Left cardiac atrium (tissue), 4 donors: ENCODE measurements at regions not wholly inside any gene's neighbourhood (a gene's known extent, or its start where the extent isn't known, plus 50 kb on each side); places are given as distances from the start of the nearest gene placed in this dataset.
"Not testable (repeated sequence)": the region's sequence is repeated elsewhere in the genome, so short reads cannot be mapped to it uniquely, and the experiment has no call there.

Experiments
- ATAC-seq, 2 donors: fragments of 200-7000 bp; cut with Tn5 transposase; one replicate each; pipeline ENCODE4 v1.9.1; 2020; ENCODE audit warnings: mild to moderate bottlenecking in 2 of 2, moderate library complexity in 2 of 2
- DNase-seq: peaks from one replicate; pipeline ENCODE4 v3.0.0-alpha.2; 2020
- intact Hi-C, 2 donors: fragments of 100-400 bp; cut with DNase I; formaldehyde crosslinking; loops; one replicate each; pipeline versions ENCODE4 v1.14.1 to v1.15.1; 2022 to 2023
- donor health status: DM: no; HTN: yes; CAD: no.
- donor health status: DM: no; HTN: yes; CAD: no; lungs with severe emphysema.
- donor health status: DM: yes; HTN: yes; CAD: no.
- donor health status: Dilated cardiomyopathy.

- DNase-seq = no peak
- intact Hi-C loops = no loop called here
- ATAC-seq = no peak
Measured at GRCh38 chr5:34410411-34411139, 245.6 kb upstream of the RAI14 start.

GRCh38 chr5:34411470-34412346 lies 244.4 kb upstream of the RAI14 start:
- no peak for DNase-seq
- no peak for ATAC-seq
- intact Hi-C loops = no loop called here

GRCh38 chr5:34412736-34413135 lies 243.4 kb upstream of the RAI14 start:
- DNase-seq = no peak
- ATAC-seq = no peak

GRCh38 chr5:34415559-34416198 lies 240.4 kb upstream of the RAI14 start:
- intact Hi-C loops = no loop called here
- DNase-seq = no peak
- ATAC-seq = no peak

More at GRCh38 chr5:34412736-34413135, 243.4 kb upstream of the RAI14 start:
- intact Hi-C loops = no loop called here

- no peak for DNase-seq
- ATAC-seq = no peak
- intact Hi-C loops = no loop called here
Measured at GRCh38 chr5:34416501-34417008, 239.6 kb upstream of the RAI14 start.

GRCh38 chr5:34420191-34420590 lies 235.9 kb upstream of the RAI14 start:
- ATAC-seq, intact Hi-C loops, DNase-seq: not testable (repeated sequence)

- intact Hi-C loops = no loop called here
- ATAC-seq (no peak), DNase-seq (no peak)
Measured at GRCh38 chr5:34436761-34437501, 219.2 kb upstream of the RAI14 start.

GRCh38 chr5:34439601-34440000 lies 216.5 kb upstream of the RAI14 start:
- intact Hi-C loops = no loop called here
- ATAC-seq (no peak), DNase-seq (no peak)

GRCh38 chr5:34441767-34442166 lies 214.4 kb upstream of the RAI14 start:
- DNase-seq, intact Hi-C loops, ATAC-seq: not testable (repeated sequence)

- intact Hi-C loops = no loop called here
- ATAC-seq (no peak), DNase-seq (no peak)
Measured at GRCh38 chr5:34447424-34447823, 208.7 kb upstream of the RAI14 start.

- DNase-seq (no peak), ATAC-seq (no peak)
- intact Hi-C loops = no loop called here
Measured at GRCh38 chr5:34449639-34450038, 206.5 kb upstream of the RAI14 start.

- intact Hi-C loops = no loop called here
- DNase-seq = no peak
- no peak for ATAC-seq
Measured at GRCh38 chr5:34450338-34450737, 205.8 kb upstream of the RAI14 start.

GRCh38 chr5:34452170-34452828 lies 203.8 kb upstream of the RAI14 start:
- ATAC-seq (no peak), DNase-seq (no peak)
- intact Hi-C loops = no loop called here

- DNase-seq = no peak
- no peak for ATAC-seq
- intact Hi-C loops = no loop called here
Measured at GRCh38 chr5:34455098-34455497, 201.0 kb upstream of the RAI14 start.

- ATAC-seq = no peak
- DNase-seq = no peak
- intact Hi-C loops = loop anchor here in 1 of 2 donors (10.0 kb wide), 1 partner anchor 465 kb away; no protein-coding TSS in a partner anchor
Measured at GRCh38 chr5:34459908-34460307, 196.2 kb upstream of the RAI14 start.

- no peak for DNase-seq
- intact Hi-C loops = loop anchor here in 1 of 2 donors (10.0 kb wide), 1 partner anchor 466 kb away; no protein-coding TSS in a partner anchor
- no peak for ATAC-seq
Measured at GRCh38 chr5:34460496-34460895, 195.6 kb upstream of the RAI14 start.

- DNase-seq (no peak), ATAC-seq (no peak)
- intact Hi-C loops = loop anchor here (5.0 to 10.0 kb wide), 2 partner anchors 458 to 470 kb away; partner anchors contain the start of gene AMACR (in 1 of the 2)
Measured at GRCh38 chr5:34464829-34465228, 191.3 kb upstream of the RAI14 start.

GRCh38 chr5:34465301-34465700 lies 190.8 kb upstream of the RAI14 start:
- ATAC-seq, DNase-seq: not testable (repeated sequence)
- intact Hi-C loops = loop anchor here (5.0 to 10.0 kb wide), 2 partner anchors 458 to 470 kb away; partner anchors contain the start of gene AMACR (in 1 of the 2)
